ENCODE measurements at regions not wholly inside any gene's neighbourhood (a gene's known extent, or its start where the extent isn't known, plus 50 kb on each side); places are given as distances from the start of the nearest gene placed in this dataset.

DNA sequence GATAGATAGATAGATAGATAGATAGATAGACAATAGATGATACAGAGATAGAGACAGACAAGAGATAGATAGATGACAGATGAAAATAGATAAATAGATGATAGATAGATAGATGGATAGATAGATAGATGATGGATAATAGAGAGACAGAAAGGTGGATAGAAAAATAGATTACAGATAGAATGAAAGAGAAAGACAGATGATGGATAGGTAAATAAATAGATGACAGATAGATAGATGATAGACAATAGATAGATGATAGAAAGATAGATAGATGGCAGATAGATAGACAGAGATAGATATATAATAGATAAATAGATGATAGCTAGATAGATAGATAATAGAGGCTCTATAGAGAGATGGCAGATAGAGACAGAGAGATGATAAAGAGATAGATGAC, 523.0 kb downstream of the BCL11B start:
- H3K4me1 Mint-ChIP-seq (ENCODE audit: low read depth) = no peaks in the 10 kb centered on the region
- no peak for DNase-seq (ENCODE audit: low spot score)
- H3K9me3 Mint-ChIP-seq = no peaks in the 10 kb centered on the region
- peaks cover 4% of the 10 kb centered on the region for H3K27me3 Mint-ChIP-seq (ENCODE audit: insufficient read depth)
- intact Hi-C loops (cut with micrococcal nuclease) = no loop called here
- H3K36me3 Mint-ChIP-seq (ENCODE audit: low read depth) = no peaks in the 10 kb centered on the region
- H3K4me3 Mint-ChIP-seq = no peak overlapping the region
- H3K27ac Mint-ChIP-seq = no peak overlapping the region

DNA sequence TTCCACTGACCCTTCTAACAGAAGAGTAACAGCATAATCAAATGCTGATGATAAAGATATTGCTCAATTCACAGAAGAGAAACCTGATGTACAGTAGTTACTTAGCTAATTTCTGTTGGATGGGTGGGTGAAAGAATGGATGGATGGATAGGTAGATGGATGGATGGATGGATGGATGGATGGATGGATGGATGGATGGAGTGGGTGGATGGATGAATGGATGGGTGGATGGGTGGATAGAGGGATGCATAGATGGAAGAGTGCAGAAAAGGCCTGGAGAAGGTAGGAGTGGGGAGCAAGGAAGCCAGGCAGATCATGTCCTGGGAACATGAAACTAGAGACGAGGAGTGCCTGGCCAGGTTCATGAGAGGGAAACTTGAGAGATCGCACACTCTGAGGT, 520.9 kb downstream of the BCL11B start:
- intact Hi-C loops (cut with micrococcal nuclease) = no loop called here
- DNase-seq (ENCODE audit: low spot score) = no peak
- Mint-ChIP-seq H3K9me3 (peaks cover 12% of the 10 kb centered on the region), H3K27me3 (ENCODE audit: insufficient read depth) (peaks cover 4% of the 10 kb centered on the region), H3K4me3 (no peak overlapping the region), H3K4me1 (ENCODE audit: low read depth) (peaks cover 6% of the 10 kb centered on the region), H3K36me3 (ENCODE audit: low read depth) (peaks cover 3% of the 10 kb centered on the region), H3K27ac (no peak overlapping the region)

DNA sequence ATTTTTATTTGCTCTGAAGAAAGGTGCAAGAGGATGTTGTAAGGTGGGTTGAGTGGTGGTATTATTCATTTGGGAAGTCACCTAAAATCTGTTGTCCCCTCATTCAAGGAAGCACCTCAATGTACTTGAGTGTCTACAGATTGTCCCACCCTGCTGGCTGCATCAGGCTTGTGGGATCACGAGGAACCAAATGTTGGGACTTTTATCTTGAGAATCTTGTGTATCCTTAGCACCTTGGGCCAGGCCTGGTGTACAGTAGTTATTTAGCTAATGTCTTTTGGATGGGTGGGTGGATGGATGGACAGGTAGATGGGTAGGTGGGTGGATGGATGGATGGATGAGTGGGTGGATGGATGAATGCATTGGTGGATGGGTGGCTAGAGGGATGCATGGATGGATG, 519.3 kb downstream of the BCL11B start:
- DNase-seq (ENCODE audit: low spot score) = no peak
- intact Hi-C loops (cut with micrococcal nuclease) = no loop called here
- Mint-ChIP-seq H3K9me3 (peaks cover 15% of the 10 kb centered on the region), H3K4me1 (ENCODE audit: low read depth) (peaks cover 6% of the 10 kb centered on the region), H3K4me3 (no peak overlapping the region), H3K27ac (no peak overlapping the region), H3K27me3 (ENCODE audit: insufficient read depth) (peaks cover 2% of the 10 kb centered on the region), H3K36me3 (ENCODE audit: low read depth) (peaks cover 3% of the 10 kb centered on the region)

DNA sequence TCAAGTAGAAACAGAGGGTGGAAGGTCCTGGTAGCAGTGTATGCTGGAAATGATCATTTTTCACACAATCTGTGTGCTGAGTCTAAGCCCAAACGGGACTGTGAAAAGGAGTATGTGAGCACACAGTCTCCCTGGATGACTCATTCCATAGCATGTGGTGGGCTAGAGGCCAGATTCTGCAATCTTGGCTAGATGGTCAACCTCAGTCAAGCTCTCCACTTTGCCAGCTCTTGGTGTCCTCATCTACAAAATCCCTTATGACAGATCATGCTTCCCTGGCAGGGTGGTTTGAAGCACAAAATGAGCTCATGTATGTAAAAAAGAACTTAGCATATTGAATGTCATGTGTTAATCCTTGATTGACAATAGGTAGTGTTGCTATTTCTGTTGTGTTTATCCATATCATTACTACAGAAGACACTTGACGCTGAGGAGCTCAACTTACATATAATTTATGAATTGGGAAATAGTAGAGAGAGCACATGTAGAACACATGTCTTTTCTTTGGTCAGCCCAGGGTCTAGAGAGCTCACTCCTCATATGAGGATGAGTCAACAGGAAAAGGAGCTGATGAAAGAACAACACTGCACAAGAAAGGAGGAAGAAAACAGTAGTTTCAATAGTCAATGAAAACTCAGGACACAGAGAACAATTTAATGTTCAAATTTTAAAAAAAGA, 517.5 kb downstream of the BCL11B start:
- peaks cover 6% of the 10 kb centered on the region for H3K4me1 Mint-ChIP-seq (ENCODE audit: low read depth)
- DNase-seq (ENCODE audit: low spot score) = no peak

DNA sequence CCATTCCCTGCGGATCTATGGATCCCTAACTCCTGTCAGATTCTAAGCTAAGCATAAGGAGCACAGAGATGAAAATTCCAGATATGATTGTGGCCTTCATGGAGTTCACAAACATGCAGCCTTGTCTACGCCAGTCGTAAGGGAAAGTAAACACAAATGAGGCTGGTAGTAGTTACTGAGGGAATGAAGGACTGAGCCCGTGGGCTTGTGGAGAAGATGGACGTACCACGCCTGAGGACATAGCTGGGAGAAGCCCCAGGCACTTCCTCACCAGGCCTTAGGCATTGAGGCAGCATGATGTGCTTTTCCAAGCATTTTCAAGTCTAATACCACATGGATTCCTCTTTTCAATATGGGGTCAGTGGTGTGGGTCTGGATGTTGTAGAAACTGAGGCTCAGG, 515.2 kb downstream of the BCL11B start:
- Mint-ChIP-seq H3K9me3 (peaks cover 24% of the 10 kb centered on the region), H3K4me1 (ENCODE audit: low read depth) (peaks cover 6% of the 10 kb centered on the region), H3K27ac (no peak overlapping the region), H3K4me3 (no peak overlapping the region), H3K27me3 (ENCODE audit: insufficient read depth) (no peaks in the 10 kb centered on the region), H3K36me3 (ENCODE audit: low read depth) (peaks cover 3% of the 10 kb centered on the region)
- intact Hi-C loops (cut with micrococcal nuclease) = no loop called here
- DNase-seq (ENCODE audit: low spot score) = no peak

More for the DNA sequence above, 517.5 kb downstream of the BCL11B start:
- no peak overlapping the region for H3K27ac Mint-ChIP-seq
- peaks cover 3% of the 10 kb centered on the region for H3K36me3 Mint-ChIP-seq (ENCODE audit: low read depth)
- intact Hi-C loops (cut with micrococcal nuclease) = no loop called here
- peaks cover 2% of the 10 kb centered on the region for H3K27me3 Mint-ChIP-seq (ENCODE audit: insufficient read depth)
- H3K4me3 Mint-ChIP-seq = no peak overlapping the region
- peaks cover 15% of the 10 kb centered on the region for H3K9me3 Mint-ChIP-seq

DNA sequence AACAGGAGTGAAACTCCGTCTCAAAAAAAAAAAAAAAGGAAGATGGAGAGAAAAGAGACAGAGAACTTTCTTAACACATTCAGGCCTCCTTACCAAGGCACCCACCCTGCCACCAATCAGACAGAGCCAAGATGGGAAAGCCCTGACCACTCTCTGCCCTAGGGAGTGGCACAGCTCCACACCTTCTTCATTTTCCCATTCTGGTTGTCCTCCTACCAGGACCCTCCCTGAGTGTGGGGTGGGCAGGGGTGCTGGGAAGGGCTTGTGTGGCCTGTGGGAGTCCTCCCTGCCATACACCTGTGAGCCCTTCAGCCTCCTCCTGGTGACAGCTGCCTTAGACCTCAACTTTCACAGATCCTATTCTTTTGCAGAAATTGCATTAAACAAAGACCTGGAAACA, 513.6 kb downstream of the BCL11B start:
- Mint-ChIP-seq H3K36me3 (ENCODE audit: low read depth) (peaks cover 3% of the 10 kb centered on the region), H3K9me3 (peaks cover 36% of the 10 kb centered on the region), H3K4me3 (no peak overlapping the region), H3K27me3 (ENCODE audit: insufficient read depth) (peaks cover 2% of the 10 kb centered on the region), H3K4me1 (ENCODE audit: low read depth) (peaks cover 6% of the 10 kb centered on the region), H3K27ac (no peak overlapping the region)
- DNase-seq (ENCODE audit: low spot score) = no peak
- intact Hi-C loops (cut with micrococcal nuclease) = no loop called here

DNA sequence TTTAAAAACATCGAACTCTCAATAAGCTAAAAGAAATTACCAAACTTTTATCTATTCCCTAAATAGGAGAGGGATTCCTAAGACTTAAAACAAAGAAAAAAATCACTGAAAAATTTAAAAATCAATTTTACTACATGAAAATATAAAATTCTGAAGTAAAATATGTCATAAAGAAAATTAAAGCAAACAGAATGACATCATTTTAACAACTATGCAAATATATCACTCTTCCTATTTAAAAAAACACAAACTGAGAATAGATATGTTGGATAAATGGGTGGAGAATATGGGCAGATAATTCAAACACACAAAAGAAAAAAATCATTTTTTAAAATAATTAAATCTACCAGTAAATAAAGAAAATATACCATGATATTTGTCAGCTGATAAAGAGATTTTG, 510.0 kb downstream of the BCL11B start:
- H3K27me3 Mint-ChIP-seq (ENCODE audit: insufficient read depth) = peaks cover 2% of the 10 kb centered on the region
- no peaks in the 10 kb centered on the region for H3K4me1 Mint-ChIP-seq (ENCODE audit: low read depth)
- no peak overlapping the region for H3K27ac Mint-ChIP-seq
- H3K36me3 Mint-ChIP-seq (ENCODE audit: low read depth) = no peaks in the 10 kb centered on the region
- peaks cover 30% of the 10 kb centered on the region for H3K9me3 Mint-ChIP-seq
- no peak for DNase-seq (ENCODE audit: low spot score)
- H3K4me3 Mint-ChIP-seq = no peak overlapping the region
- intact Hi-C loops (cut with micrococcal nuclease) = no loop called here

DNA sequence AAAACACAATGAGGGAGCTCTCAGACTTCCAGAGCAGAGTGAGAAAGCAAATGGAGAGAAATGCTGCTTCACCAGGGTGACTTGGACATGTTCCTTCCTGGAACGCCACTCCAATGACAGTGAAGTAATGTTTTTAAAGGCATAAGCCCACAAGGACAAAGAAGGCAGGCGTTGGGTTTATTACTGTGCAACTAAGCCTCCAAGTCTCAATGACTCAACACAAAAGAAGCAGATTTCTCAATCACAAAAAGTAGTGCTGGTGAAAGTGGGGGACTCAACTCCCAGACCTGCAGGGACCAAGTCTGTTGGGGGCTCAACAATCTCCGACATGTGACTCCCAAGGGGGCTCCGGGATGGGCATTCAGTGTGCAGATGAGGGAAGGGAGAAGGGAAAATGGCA, 505.2 kb downstream of the BCL11B start:
- DNase-seq (ENCODE audit: low spot score) = no peak
- peaks cover 21% of the 10 kb centered on the region for H3K9me3 Mint-ChIP-seq
- no peak overlapping the region for H3K4me3 Mint-ChIP-seq

DNA sequence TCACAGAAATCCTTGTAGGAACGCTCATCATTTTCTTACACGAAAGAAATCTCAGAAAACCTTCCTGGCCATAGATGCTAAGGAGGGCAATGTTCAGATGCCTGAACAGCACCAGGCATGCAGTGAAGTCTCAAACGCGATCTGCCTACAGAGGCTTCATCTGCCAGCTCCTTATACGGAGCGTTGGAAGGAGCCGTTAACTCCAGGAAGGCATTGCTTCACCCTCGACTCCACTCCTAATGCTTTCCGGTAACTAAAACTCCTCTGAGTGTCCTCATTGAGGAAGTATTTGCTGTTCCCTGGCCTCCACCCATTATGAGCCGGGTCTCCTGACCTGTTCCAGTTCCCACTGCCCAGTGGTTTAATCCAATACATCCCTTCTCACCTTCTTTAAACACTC, 502.7 kb downstream of the BCL11B start:
- no peak overlapping the region for H3K27ac Mint-ChIP-seq

More for the DNA sequence above, 505.2 kb downstream of the BCL11B start:
- H3K4me1 Mint-ChIP-seq (ENCODE audit: low read depth) = no peaks in the 10 kb centered on the region
- peaks cover 2% of the 10 kb centered on the region for H3K27me3 Mint-ChIP-seq (ENCODE audit: insufficient read depth)
- intact Hi-C loops (cut with micrococcal nuclease) = no loop called here
- no peaks in the 10 kb centered on the region for H3K36me3 Mint-ChIP-seq (ENCODE audit: low read depth)
- H3K27ac Mint-ChIP-seq = no peak overlapping the region

DNA sequence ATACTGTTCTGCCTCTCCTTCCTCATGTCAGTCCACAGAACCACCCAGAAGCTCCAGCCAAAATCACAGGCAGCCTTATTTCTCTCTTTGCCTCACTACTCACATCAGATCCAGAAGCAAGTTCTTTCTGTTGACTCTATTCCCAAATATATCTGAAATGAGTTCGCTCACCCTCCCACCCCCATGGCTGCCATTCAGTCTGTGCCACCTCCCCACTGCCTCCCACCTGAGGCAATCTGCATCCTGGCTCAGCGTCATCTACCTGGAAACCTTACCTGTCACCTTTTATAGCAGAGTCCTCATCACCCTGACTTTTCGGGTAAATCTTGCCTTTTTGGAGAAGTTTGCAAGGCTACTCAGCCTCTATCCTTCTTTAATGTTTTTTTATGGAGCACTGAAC, 501.8 kb downstream of the BCL11B start:
- no peaks in the 10 kb centered on the region for H3K9me3 Mint-ChIP-seq
- H3K27ac Mint-ChIP-seq = no peak overlapping the region
- H3K27me3 Mint-ChIP-seq (ENCODE audit: insufficient read depth) = no peaks in the 10 kb centered on the region
- DNase-seq (ENCODE audit: low spot score) = no peak
- H3K4me1 Mint-ChIP-seq (ENCODE audit: low read depth) = no peaks in the 10 kb centered on the region
- H3K4me3 Mint-ChIP-seq = no peak overlapping the region
- no peaks in the 10 kb centered on the region for H3K36me3 Mint-ChIP-seq (ENCODE audit: low read depth)
- intact Hi-C loops (cut with micrococcal nuclease) = no loop called here

More for the DNA sequence above, 502.7 kb downstream of the BCL11B start:
- H3K4me3 Mint-ChIP-seq = no peak overlapping the region
- intact Hi-C loops (cut with micrococcal nuclease) = no loop called here
- DNase-seq (ENCODE audit: low spot score) = no peak
- H3K27me3 Mint-ChIP-seq (ENCODE audit: insufficient read depth) = no peaks in the 10 kb centered on the region
- no peaks in the 10 kb centered on the region for H3K4me1 Mint-ChIP-seq (ENCODE audit: low read depth)
- peaks cover 4% of the 10 kb centered on the region for H3K9me3 Mint-ChIP-seq
- no peaks in the 10 kb centered on the region for H3K36me3 Mint-ChIP-seq (ENCODE audit: low read depth)

DNA sequence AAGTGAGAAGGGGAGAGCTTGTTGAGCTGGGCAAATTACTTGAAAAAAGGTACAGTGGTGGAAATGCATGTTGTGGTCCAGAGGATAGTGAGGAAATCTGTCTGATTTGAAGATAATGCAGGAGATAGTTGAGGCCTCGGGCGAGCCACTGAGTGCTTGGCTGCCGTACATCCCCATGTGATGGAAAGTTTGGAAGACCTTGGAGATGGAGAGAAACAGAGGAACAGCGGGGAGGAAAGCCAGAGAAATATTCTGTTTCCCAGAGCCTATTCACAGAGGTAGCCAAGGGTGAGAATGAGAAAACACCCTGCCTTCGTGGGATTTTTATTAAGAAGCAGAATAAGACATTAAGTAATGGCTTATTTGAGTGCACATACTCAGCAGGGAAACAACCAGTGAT, 498.2 kb downstream of the BCL11B start:
- intact Hi-C loops (cut with micrococcal nuclease) = no loop called here
- H3K4me3 Mint-ChIP-seq = no peak overlapping the region
- no peaks in the 10 kb centered on the region for H3K36me3 Mint-ChIP-seq (ENCODE audit: low read depth)
- H3K27me3 Mint-ChIP-seq (ENCODE audit: insufficient read depth) = no peaks in the 10 kb centered on the region
- no peaks in the 10 kb centered on the region for H3K4me1 Mint-ChIP-seq (ENCODE audit: low read depth)
- DNase-seq (ENCODE audit: low spot score) = no peak
- no peaks in the 10 kb centered on the region for H3K9me3 Mint-ChIP-seq
- H3K27ac Mint-ChIP-seq = no peak overlapping the region

DNA sequence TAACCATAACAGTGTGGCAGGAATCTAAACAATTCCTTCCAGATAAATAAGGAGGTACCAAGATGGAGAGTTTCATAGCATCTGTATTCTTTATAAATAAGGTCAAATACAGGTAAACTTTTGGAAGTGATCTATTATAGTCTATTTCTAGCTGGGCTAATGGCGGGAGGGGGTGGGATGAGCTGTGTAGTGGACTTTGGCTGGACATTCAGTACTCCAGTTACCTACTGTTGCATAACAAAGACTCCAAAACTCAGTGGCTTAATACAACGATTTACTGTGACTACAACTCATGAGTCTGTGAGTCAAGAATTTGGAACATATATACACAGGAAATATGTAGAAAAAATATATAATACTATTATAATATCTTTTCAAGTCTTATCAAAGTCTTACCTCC, 496.1 kb downstream of the BCL11B start:
- intact Hi-C loops (cut with micrococcal nuclease) = no loop called here
- Mint-ChIP-seq H3K4me3 (no peak overlapping the region), H3K36me3 (ENCODE audit: low read depth) (no peaks in the 10 kb centered on the region), H3K27me3 (ENCODE audit: insufficient read depth) (no peaks in the 10 kb centered on the region), H3K9me3 (no peaks in the 10 kb centered on the region), H3K4me1 (ENCODE audit: low read depth) (no peaks in the 10 kb centered on the region), H3K27ac (no peak overlapping the region)
- DNase-seq (ENCODE audit: low spot score) = no peak

DNA sequence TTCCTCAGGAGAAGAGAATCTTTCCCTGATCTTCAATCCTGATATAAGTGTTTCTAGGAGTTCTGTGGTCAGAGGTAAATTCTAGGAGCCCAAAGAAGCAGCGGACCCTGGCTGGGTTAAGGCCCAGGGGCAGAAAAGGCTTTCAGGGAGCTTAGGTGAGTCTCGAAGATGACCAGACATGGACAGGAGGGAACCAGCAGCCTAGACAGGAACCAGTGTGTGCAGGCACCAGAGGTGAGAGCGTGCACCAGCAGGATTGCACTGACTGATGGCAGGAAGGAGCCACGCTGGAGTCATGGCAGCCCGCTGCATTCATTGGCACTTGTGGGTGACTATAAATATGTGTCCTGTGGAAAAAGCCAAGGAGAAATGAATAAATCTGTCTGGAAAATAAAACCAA, 489.9 kb downstream of the BCL11B start:
- intact Hi-C loops (cut with micrococcal nuclease) = no loop called here
- no peaks in the 10 kb centered on the region for H3K36me3 Mint-ChIP-seq (ENCODE audit: low read depth)
- peaks cover 6% of the 10 kb centered on the region for H3K9me3 Mint-ChIP-seq
- no peaks in the 10 kb centered on the region for H3K4me1 Mint-ChIP-seq (ENCODE audit: low read depth)
- DNase-seq (ENCODE audit: low spot score) = no peak
- H3K27me3 Mint-ChIP-seq (ENCODE audit: insufficient read depth) = no peaks in the 10 kb centered on the region
- H3K27ac Mint-ChIP-seq = no peak overlapping the region
- H3K4me3 Mint-ChIP-seq = no peak overlapping the region

DNA sequence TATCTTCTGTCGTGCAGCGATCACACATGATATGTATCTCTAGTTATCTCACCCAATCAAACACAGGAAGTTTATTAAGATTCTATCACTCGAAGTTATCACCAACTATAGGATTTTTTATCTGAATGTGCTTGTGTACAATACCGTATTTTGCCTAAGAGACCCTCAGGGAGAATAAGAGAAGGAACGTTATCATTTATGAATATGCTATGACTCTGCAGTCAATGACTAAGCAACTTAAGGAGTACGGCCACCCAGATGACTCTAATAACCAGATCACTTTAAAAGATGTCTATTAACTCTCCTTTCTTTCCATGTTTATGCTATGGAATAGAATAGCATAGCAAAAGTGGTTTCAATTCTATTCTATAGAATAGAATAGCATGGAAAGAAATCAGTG, 486.4 kb downstream of the BCL11B start:
- DNase-seq (ENCODE audit: low spot score) = no peak
- Mint-ChIP-seq H3K4me3 (no peak overlapping the region), H3K36me3 (ENCODE audit: low read depth) (no peaks in the 10 kb centered on the region), H3K4me1 (ENCODE audit: low read depth) (no peaks in the 10 kb centered on the region), H3K9me3 (peaks cover 6% of the 10 kb centered on the region), H3K27ac (no peak overlapping the region), H3K27me3 (ENCODE audit: insufficient read depth) (peaks cover 4% of the 10 kb centered on the region)
- intact Hi-C loops (cut with micrococcal nuclease) = no loop called here
